ENCODE measurements at regions not wholly inside any gene's neighbourhood (a gene's known extent, or its start where the extent isn't known, plus 50 kb on each side); places are given as distances from the start of the nearest gene placed in this dataset.
A peak's percentile ranks its signal among the peaks of the same experiment; 100 is the strongest.

DNA sequence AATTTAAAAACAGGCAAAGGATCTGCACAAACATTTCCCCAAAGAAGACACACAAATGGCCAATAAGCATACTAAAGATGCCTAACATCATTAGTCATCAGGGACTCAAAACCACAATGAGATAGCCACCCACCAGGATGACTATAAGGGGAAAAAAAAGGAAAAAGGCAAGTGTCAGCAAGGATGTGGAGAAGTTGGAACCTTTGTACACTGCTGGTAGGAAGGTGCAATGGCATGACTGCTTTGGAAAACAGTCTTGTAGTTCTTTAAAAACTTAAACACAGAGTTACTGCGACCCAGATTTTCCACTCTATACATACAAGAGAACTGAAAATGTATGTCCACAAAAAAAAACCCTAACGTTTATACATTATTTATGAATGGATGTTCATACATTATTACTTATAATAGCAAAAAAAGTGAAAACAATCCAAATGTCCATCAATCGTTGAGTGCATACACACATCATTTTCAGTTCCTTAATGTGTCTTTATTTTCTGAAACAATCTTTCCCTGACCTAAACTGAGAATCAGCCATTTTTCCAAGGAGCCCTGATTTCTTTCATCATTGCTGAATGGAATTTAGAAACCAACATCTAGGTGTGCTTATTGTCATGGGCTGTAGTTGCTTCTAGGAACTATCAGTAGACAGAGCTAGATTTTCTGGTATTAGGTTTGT, 64.7 kb upstream of the TLK1 start:
- no peak for DNase-seq (ENCODE audit: low read depth in 2 of 2)

DNA sequence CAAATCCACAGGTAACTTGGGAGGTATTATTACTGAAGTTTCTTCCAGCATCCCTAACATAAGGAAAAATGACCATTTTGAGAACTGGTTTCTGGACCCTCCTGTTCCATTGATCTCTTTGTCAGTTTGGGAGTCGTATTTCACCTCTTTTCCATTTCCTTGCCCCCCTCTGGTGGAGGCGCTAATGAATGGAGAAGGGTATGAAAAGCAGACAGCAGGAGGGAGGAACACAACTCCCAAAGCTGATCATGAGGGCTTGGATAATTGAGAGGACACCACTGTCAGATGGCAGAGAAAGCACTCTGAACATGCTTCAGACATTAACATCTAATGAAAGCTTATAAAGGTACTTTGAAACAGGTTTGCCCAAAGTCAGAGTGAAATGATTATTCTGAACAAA, 56.6 kb upstream of the TLK1 start:
- no peak for DNase-seq (ENCODE audit: low read depth in 2 of 2)

DNA sequence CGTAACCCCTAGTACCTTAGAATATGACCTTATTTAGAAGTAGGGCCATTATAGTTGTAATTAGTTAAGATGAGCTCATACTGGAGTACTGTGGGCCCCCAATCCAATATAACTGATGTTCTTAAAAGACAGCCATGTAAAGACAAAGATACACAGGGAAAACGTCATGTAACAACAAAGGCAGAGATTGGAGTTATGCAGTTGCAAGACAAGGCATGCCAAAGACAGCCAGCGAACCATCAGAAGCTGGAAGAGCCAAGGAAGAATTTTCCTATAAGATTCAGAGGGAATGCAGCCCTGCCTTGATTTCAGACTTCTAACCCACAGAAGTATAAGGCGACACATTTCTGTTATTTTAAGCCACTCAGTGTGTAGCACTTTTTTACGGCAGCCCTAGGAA, 55.9 kb upstream of the TLK1 start:
- no peak for DNase-seq (ENCODE audit: low read depth in 2 of 2)

DNA sequence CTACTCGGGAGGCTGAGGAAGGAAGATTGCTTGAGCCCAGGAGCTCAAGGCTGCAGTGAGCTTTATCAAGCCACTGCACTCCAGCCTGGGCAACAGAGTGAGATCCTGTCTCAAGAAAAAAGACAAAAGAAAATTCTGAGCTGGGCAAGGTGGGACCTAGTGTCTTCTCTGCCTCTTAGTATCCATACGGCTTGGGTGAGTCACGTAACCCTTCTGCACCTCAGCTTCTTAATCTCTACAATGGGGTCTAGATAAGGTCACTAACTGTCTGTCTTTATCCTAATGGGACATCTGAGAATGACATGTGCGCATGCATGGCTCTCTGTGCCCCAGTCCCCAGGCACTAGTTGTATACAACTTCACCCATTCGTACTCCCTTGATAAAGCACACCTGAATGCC, 53.4 kb upstream of the TLK1 start:
- DNase-seq (ENCODE audit: low read depth in 2 of 2), result no peak

DNA sequence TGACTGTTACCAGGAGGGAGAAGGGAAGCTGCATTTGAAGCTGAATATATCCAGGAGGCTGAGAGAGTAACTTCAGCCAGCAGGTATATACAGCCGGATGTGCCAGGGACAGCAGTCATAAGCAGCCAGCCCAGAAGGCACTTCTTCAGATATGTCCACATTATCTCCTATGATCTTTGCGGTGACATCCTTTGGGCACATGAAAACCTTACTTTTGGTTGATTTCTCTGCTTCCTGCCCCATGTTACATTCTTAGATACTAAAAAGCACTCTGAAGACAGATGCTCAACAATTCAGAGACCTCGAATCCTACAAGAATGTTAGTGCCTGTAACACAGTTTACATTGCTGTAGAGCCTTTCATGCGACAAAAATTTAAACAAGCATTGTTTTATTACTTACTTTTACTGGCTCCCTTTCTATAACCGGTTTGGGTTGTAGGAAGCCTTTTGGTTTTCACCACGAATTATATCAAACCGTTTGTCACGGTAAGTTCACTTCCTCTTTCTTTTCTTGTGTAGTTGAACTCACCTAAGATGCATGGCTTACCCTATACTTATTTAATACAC, 50.3 kb upstream of the TLK1 start:
- peak in 1 of 2 donors; percentile 0 for DNase-seq (ENCODE audit: low read depth in 2 of 2)

Data from stimulated activated CD8-positive, alpha-beta memory T cell treated with anti-CD3 and anti-CD28 coated beads, Interleukin-15, amount 100 ng/mL, for 48 hours (primary cell).